Stimulated activated CD4-positive, alpha-beta T cell treated with anti-CD3 and anti-CD28 coated beads, Interleukin-4, amount 100 ng/mL, for 48 hours (primary cell): ENCODE measurements at regions not wholly inside any gene's neighbourhood (a gene's known extent, or its start where the extent isn't known, plus 50 kb on each side); places are given as distances from the start of the nearest gene placed in this dataset.
A peak's percentile ranks its signal among the peaks of the same experiment; 100 is the strongest.

Experiments
- DNase-seq, 2 donors: peaks; one replicate each; pipeline ENCODE4 v3.0.0-alpha.2; 2020; ENCODE audit warnings: low read depth in 2 of 2

- no peak for DNase-seq
Observed at GRCh38 chr15:45948181-45948621, 313.4 kb downstream of the SQOR start.

- no peak for DNase-seq
Observed at GRCh38 chr15:45958924-45959323, 324.1 kb downstream of the SQOR start.

- DNase-seq, result no peak
Observed at GRCh38 chr15:45962733-45963132, 327.9 kb downstream of the SQOR start.

GRCh38 chr15:45970542-45970941 is 335.7 kb downstream of the SQOR start:
- DNase-seq, result no peak

GRCh38 chr15:45980366-45980765 is 345.5 kb downstream of the SQOR start:
- no peak for DNase-seq

GRCh38 chr15:45981625-45982024 is 346.8 kb downstream of the SQOR start:
- no peak for DNase-seq

GRCh38 chr15:45991863-45992262 is 357.0 kb downstream of the SQOR start:
- no peak for DNase-seq

GRCh38 chr15:45993072-45993471 is 358.2 kb downstream of the SQOR start:
- no peak for DNase-seq

GRCh38 chr15:45993508-45993907 is 358.7 kb downstream of the SQOR start:
- DNase-seq, result no peak

GRCh38 chr15:45995800-45996199 is 361.0 kb downstream of the SQOR start:
- DNase-seq, result no peak

GRCh38 chr15:46014532-46014931 is 379.7 kb downstream of the SQOR start:
- DNase-seq, result no peak

GRCh38 chr15:46034755-46035154 is 399.9 kb downstream of the SQOR start:
- DNase-seq, result no peak

- DNase-seq, result no peak
Observed at GRCh38 chr15:46039703-46040102, 404.9 kb downstream of the SQOR start.

GRCh38 chr15:46041905-46042304 is 407.1 kb downstream of the SQOR start:
- no peak for DNase-seq

GRCh38 chr15:46059921-46060594 is 425.2 kb downstream of the SQOR start:
- no peak for DNase-seq

- DNase-seq, result no peak
Observed at GRCh38 chr15:46061002-46061401, 426.2 kb downstream of the SQOR start.

GRCh38 chr15:46077220-46077619 is 442.4 kb downstream of the SQOR start:
- DNase-seq, result no peak

- no peak for DNase-seq
Observed at GRCh38 chr15:46079046-46079445, 444.2 kb downstream of the SQOR start.

GRCh38 chr15:46080016-46080415 is 445.2 kb downstream of the SQOR start:
- DNase-seq, result no peak

- DNase-seq, result no peak
Observed at GRCh38 chr15:46088486-46089445, 453.9 kb downstream of the SQOR start.

GRCh38 chr15:46089467-46089935 is 454.7 kb downstream of the SQOR start:
- DNase-seq, result no peak

GRCh38 chr15:46091860-46092450 is 457.1 kb downstream of the SQOR start:
- DNase-seq, result peak in 1 of 2 donors; percentile 1
